Dedifferentiated amniotic fluid mesenchymal stem cell (primary cell): ENCODE measurements at regions not wholly inside any gene's neighbourhood (a gene's known extent, or its start where the extent isn't known, plus 50 kb on each side); places are given as distances from the start of the nearest gene placed in this dataset.

Source experiments
- DNase-seq: peaks from one replicate; pipeline ENCODE4 v3.0.0-alpha.2; 2016; ENCODE audit errors: extremely low spot score

GRCh38 chr12:107551434-107551833 is 134.2 kb upstream of the PWP1 start:
- no peak for DNase-seq

GRCh38 chr12:107552263-107552662 is 133.3 kb upstream of the PWP1 start:
- DNase-seq: no peak

- DNase-seq: no peak
These were observed 132.3 kb upstream of the PWP1 start for GRCh38 chr12:107553211-107553765.

- DNase-seq: no peak
These were observed 130.7 kb upstream of the PWP1 start for GRCh38 chr12:107554941-107555340.

GRCh38 chr12:107557026-107557425 is 128.6 kb upstream of the PWP1 start:
- DNase-seq: no peak

- no peak for DNase-seq
These were observed 128.0 kb upstream of the PWP1 start for GRCh38 chr12:107557589-107558100.

- DNase-seq: no peak
These were observed 127.3 kb upstream of the PWP1 start for GRCh38 chr12:107558141-107558815.

GRCh38 chr12:107558816-107559382 is 126.7 kb upstream of the PWP1 start:
- DNase-seq: no peak

GRCh38 chr12:107560165-107560898 is 125.3 kb upstream of the PWP1 start:
- DNase-seq: no peak

- DNase-seq: no peak
These were observed 124.7 kb upstream of the PWP1 start for GRCh38 chr12:107560899-107561285.

GRCh38 chr12:107564946-107565345 is 120.7 kb upstream of the PWP1 start:
- no peak for DNase-seq

- no peak for DNase-seq
These were observed 120.0 kb upstream of the PWP1 start for GRCh38 chr12:107565551-107565950.

- no peak for DNase-seq
These were observed 117.6 kb upstream of the PWP1 start for GRCh38 chr12:107567876-107568619.

GRCh38 chr12:107568718-107569117 is 116.9 kb upstream of the PWP1 start:
- DNase-seq: no peak

GRCh38 chr12:107570721-107571120 is 114.9 kb upstream of the PWP1 start:
- no peak for DNase-seq

- DNase-seq: no peak
These were observed 114.1 kb upstream of the PWP1 start for GRCh38 chr12:107571492-107571891.

GRCh38 chr12:107574691-107575090 is 110.9 kb upstream of the PWP1 start:
- no peak for DNase-seq

- DNase-seq: no peak
These were observed 104.6 kb upstream of the PWP1 start for GRCh38 chr12:107580750-107581618.

- DNase-seq: no peak
These were observed 104.0 kb upstream of the PWP1 start for GRCh38 chr12:107581619-107582015.

GRCh38 chr12:107583551-107583950 is 102.0 kb upstream of the PWP1 start:
- DNase-seq: no peak

GRCh38 chr12:107584563-107584962 is 101.0 kb upstream of the PWP1 start:
- DNase-seq: no peak
